ENCODE measurements at regions not wholly inside any gene's neighbourhood (a gene's known extent, or its start where the extent isn't known, plus 50 kb on each side); places are given as distances from the start of the nearest gene placed in this dataset.

DNA sequence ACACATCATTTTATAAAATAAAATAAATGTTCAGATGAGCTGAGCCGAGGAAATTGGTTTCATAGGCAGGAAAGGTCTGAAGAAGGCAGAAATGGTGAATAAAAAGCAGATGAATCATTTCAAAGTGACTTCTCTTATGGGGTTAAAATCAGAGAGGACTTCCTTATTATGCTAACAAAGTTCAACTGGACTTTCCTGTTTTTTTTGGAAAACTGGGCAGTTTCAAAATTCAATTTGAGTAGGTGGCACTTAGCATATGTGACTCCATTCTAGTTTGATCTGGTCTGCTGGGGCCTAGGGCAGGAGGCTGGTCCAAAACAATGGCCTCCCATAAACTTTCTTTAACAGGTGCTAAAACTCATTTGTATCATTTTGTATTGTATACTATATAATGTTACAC, 1794.9 kb upstream of the TENM3 start:
- no peak overlapping the region for H2AFZ ChIP-seq (ENCODE audit: low read depth, low read length)
- H3K79me2 ChIP-seq (ENCODE audit: insufficient read depth, low read length) = no peaks in the 10 kb centered on the region
- H3K36me3 ChIP-seq (ENCODE audit: insufficient read depth, low read length) = no peaks in the 10 kb centered on the region
- H3K9me3 ChIP-seq (ENCODE audit: insufficient read depth, low read length, severe bottlenecking) = no peaks in the 10 kb centered on the region
- H3K9ac ChIP-seq (ENCODE audit: low read depth, low read length) = no peak overlapping the region
- peaks cover 4% of the 10 kb centered on the region for H3K4me1 ChIP-seq (ENCODE audit: insufficient read depth, low read length)
- DNase-seq = no peak
- no peaks in the 10 kb centered on the region for H4K20me1 ChIP-seq (ENCODE audit: insufficient read depth, low read length)
- H3K27me3 ChIP-seq (ENCODE audit: insufficient read depth, low read length, poor library complexity) = no peaks in the 10 kb centered on the region
- no peak overlapping the region for H3K27ac ChIP-seq (ENCODE audit: low read length)
- no peak for TF ChIP-seq EZH2 (IDR thresholded peaks at IDR 0.05; ENCODE audit: borderline replicate concordance, low read depth, low read length, severe bottlenecking)
- no peak for TF ChIP-seq CTCF (IDR thresholded peaks at IDR 0.05; ENCODE audit: borderline replicate concordance, extremely low read depth, low read length, poor library complexity, severe bottlenecking)
- no peak overlapping the region for H3K4me3 ChIP-seq (ENCODE audit: low read depth in 1 of 2, low read length in 2 of 2)
- ATAC-seq (ENCODE audit: insufficient read depth, low read depth) = no peak
- no peak overlapping the region for H3K4me2 ChIP-seq (ENCODE audit: insufficient read depth, low read length)

GRCh38 chr4:180449395-180449956, 1793.7 kb upstream of the TENM3 start:
- Histone ChIP-seq H3K27me3 (ENCODE audit: insufficient read depth, low read length, poor library complexity) (no peaks in the 10 kb centered on the region), H3K9ac (ENCODE audit: low read depth, low read length) (no peak overlapping the region), H3K9me3 (ENCODE audit: insufficient read depth, low read length, severe bottlenecking) (no peaks in the 10 kb centered on the region), H3K4me3 (ENCODE audit: low read depth in 1 of 2, low read length in 2 of 2) (peak overlapping the region in 1 of 2 experiments; percentile 30; a peak in 1 of 4 replicates), H3K27ac (ENCODE audit: low read length) (no peak overlapping the region; the same call in 1 of the 2 replicates), H3K79me2 (ENCODE audit: insufficient read depth, low read length) (no peaks in the 10 kb centered on the region), H4K20me1 (ENCODE audit: insufficient read depth, low read length) (no peaks in the 10 kb centered on the region), H3K4me1 (ENCODE audit: insufficient read depth, low read length) (peaks cover 4% of the 10 kb centered on the region), H3K36me3 (ENCODE audit: insufficient read depth, low read length) (no peaks in the 10 kb centered on the region), H3K4me2 (ENCODE audit: insufficient read depth, low read length) (peak overlapping the region; percentile 39; the same call in 1 of the 2 replicates), H2AFZ (ENCODE audit: low read depth, low read length) (peak overlapping the region; percentile 58)
- DNase-seq (peak; percentile 44), ATAC-seq (ENCODE audit: insufficient read depth, low read depth) (peak; percentile 71; the same call in 2 of the 3 replicates)
- TF ChIP-seq EZH2 (IDR thresholded peaks at IDR 0.05; ENCODE audit: borderline replicate concordance, low read depth, low read length, severe bottlenecking) (no peak), CTCF (IDR thresholded peaks at IDR 0.05; ENCODE audit: borderline replicate concordance, extremely low read depth, low read length, poor library complexity, severe bottlenecking) (peak; percentile 70)

- Histone ChIP-seq H3K27me3 (ENCODE audit: insufficient read depth, low read length, poor library complexity) (no peaks in the 10 kb centered on the region), H3K4me1 (ENCODE audit: insufficient read depth, low read length) (no peaks in the 10 kb centered on the region), H4K20me1 (ENCODE audit: insufficient read depth, low read length) (no peaks in the 10 kb centered on the region), H3K27ac (ENCODE audit: low read length) (no peak overlapping the region), H3K4me2 (ENCODE audit: insufficient read depth, low read length) (no peak overlapping the region), H3K9ac (ENCODE audit: low read depth, low read length) (no peak overlapping the region), H3K9me3 (ENCODE audit: insufficient read depth, low read length, severe bottlenecking) (no peaks in the 10 kb centered on the region), H3K79me2 (ENCODE audit: insufficient read depth, low read length) (no peaks in the 10 kb centered on the region), H3K36me3 (ENCODE audit: insufficient read depth, low read length) (no peaks in the 10 kb centered on the region), H2AFZ (ENCODE audit: low read depth, low read length) (no peak overlapping the region), H3K4me3 (ENCODE audit: low read depth in 1 of 2, low read length in 2 of 2) (no peak overlapping the region)
- no peak for DNase-seq
- no peak for TF ChIP-seq EZH2 (IDR thresholded peaks at IDR 0.05; ENCODE audit: borderline replicate concordance, low read depth, low read length, severe bottlenecking)
- no peak for TF ChIP-seq CTCF (IDR thresholded peaks at IDR 0.05; ENCODE audit: borderline replicate concordance, extremely low read depth, low read length, poor library complexity, severe bottlenecking)
- ATAC-seq (ENCODE audit: insufficient read depth, low read depth) = no peak
Observed at GRCh38 chr4:180455226-180455625, 1788.0 kb upstream of the TENM3 start.
